Body of pancreas (tissue), 4 donors: ENCODE measurements at regions not wholly inside any gene's neighbourhood (a gene's known extent, or its start where the extent isn't known, plus 50 kb on each side); places are given as distances from the start of the nearest gene placed in this dataset.

Experiments used
- POLR2A ChIP-seq, 3 donors: fragments of 450-650 bp; IDR thresholded peaks; one replicate each; pipeline ENCODE4 v1.6.1; 2016; ENCODE audit warnings: antibody characterized with exemption in 3 of 3, mild to moderate bottlenecking in 2 of 3
- TF ChIP-seq, protein P1 (sequence below), 7 experiments: fragments of 450-650 bp in 4 of 7; fragments of 200-600 bp in 3 of 7; sonication (generic) in 3 of 7; IDR thresholded peaks; one replicate each; pipeline ENCODE4 v1.5.1; 2016 to 2019; ENCODE audit warnings: antibody characterized with exemption in 7 of 7

DNA sequence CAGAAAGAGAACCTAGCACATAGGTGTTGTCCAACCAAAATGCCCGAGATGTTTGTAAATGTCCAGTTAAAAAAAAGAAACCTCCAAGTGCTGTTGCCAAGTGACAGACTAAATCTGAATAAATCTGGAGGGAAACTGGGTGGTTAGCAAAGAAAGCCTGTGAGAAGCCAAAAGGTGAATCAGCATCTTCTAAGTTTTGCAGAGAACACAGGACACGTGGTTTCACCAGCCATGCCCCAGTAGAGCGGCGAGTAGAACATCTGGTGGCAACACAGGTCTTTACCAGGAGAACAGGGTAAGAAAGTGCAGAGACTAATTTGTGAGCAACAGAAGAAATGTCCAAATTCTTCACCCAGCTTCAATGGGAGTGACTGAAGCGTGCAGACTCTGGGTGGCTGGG, 986.0 kb downstream of the ROBO2 start:
- TF ChIP-seq, protein P1, sequence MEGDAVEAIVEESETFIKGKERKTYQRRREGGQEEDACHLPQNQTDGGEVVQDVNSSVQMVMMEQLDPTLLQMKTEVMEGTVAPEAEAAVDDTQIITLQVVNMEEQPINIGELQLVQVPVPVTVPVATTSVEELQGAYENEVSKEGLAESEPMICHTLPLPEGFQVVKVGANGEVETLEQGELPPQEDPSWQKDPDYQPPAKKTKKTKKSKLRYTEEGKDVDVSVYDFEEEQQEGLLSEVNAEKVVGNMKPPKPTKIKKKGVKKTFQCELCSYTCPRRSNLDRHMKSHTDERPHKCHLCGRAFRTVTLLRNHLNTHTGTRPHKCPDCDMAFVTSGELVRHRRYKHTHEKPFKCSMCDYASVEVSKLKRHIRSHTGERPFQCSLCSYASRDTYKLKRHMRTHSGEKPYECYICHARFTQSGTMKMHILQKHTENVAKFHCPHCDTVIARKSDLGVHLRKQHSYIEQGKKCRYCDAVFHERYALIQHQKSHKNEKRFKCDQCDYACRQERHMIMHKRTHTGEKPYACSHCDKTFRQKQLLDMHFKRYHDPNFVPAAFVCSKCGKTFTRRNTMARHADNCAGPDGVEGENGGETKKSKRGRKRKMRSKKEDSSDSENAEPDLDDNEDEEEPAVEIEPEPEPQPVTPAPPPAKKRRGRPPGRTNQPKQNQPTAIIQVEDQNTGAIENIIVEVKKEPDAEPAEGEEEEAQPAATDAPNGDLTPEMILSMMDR (IDR thresholded peaks at IDR 0.05), result no peak
- no peak for TF ChIP-seq POLR2A (IDR thresholded peaks at IDR 0.05)
